GM23338 (cell line): ENCODE measurements at regions not wholly inside any gene's neighbourhood (a gene's known extent, or its start where the extent isn't known, plus 50 kb on each side); places are given as distances from the start of the nearest gene placed in this dataset.
"Not testable (repeated sequence)": the region's sequence is repeated elsewhere in the genome, so short reads cannot be mapped to it uniquely, and the experiment has no call there.

ENCODE experiments used
- ATAC-seq: fragments of 200-7000 bp; cut with Tn5 transposase; 3 replicates; pipeline ENCODE4 v1.9.1; 2020
- DNase-seq: peaks from one replicate; pipeline ENCODE4 v3.0.0-alpha.2; 2015; ENCODE audit warnings: low spot score
- H2AFZ ChIP-seq: fragments of 200-600 bp; sonication (generic); 2 replicates; pipeline ENCODE4 v1.8.0; 2016; ENCODE audit warnings: antibody characterized with exemption, mild to moderate bottlenecking, moderate library complexity
- H3F3A ChIP-seq: fragments of 200-600 bp; sonication (generic); replicated peaks from 2 replicates; pipeline ENCODE4 v1.8.0; 2017; ENCODE audit warnings: antibody characterized with exemption, mixed run types, low read depth
- H3K27ac ChIP-seq: fragments of 200-600 bp; sonication (generic); 2 replicates; pipeline ENCODE4 v1.6.1; 2016; ENCODE audit warnings: low read depth
- H3K27me3 ChIP-seq: fragments of 200-600 bp; sonication (generic); 2 replicates; pipeline ENCODE4 v1.8.0; 2016; ENCODE audit warnings: mild to moderate bottlenecking, mixed run types, moderate library complexity; ENCODE audit not compliant: insufficient read depth
- H3K36me3 ChIP-seq: fragments of 200-600 bp; sonication (generic); 2 replicates; pipeline ENCODE4 v1.8.0; 2016; ENCODE audit warnings: mild to moderate bottlenecking; ENCODE audit not compliant: insufficient read depth
- H3K4me1 ChIP-seq: fragments of 200-600 bp; sonication (generic); 2 replicates; pipeline ENCODE4 v1.8.0; 2016; ENCODE audit warnings: mild to moderate bottlenecking, moderate library complexity; ENCODE audit not compliant: insufficient read depth
- H3K4me2 ChIP-seq: fragments of 200-600 bp; sonication (generic); 2 replicates; pipeline ENCODE4 v1.7.1; 2017; ENCODE audit warnings: mixed run types
- H3K4me3 ChIP-seq: fragments of 200-600 bp; sonication (generic); 2 replicates; pipeline ENCODE4 v1.6.1; 2016; ENCODE audit warnings: mixed run types
- H3K79me2 ChIP-seq: fragments of 200-600 bp; sonication (generic); replicated peaks from 2 replicates; pipeline ENCODE4 v1.8.0; 2017; ENCODE audit warnings: mild to moderate bottlenecking; ENCODE audit not compliant: insufficient read depth
- H3K9me2 ChIP-seq: fragments of 200-600 bp; sonication (generic); 2 replicates; pipeline ENCODE4 v1.8.0; 2017; ENCODE audit not compliant: insufficient read depth
- H4K20me1 ChIP-seq: fragments of 200-600 bp; sonication (generic); replicated peaks from 2 replicates; pipeline ENCODE4 v1.8.0; 2017; ENCODE audit warnings: mild to moderate bottlenecking; ENCODE audit not compliant: insufficient read depth
- H3K27ac Mint-ChIP-seq: 2 replicates; pipeline ENCODE4 v1.8.0; 2020; ENCODE audit warnings: inconsistent platforms, mild to moderate bottlenecking, moderate library complexity, mixed read lengths
- H3K27me3 Mint-ChIP-seq: 3 replicates; pipeline ENCODE4 v1.8.0; 2022; ENCODE audit warnings: low read depth, mild to moderate bottlenecking, moderate library complexity, mixed read lengths, inconsistent platforms; ENCODE audit not compliant: insufficient read depth, poor library complexity
- H3K36me3 Mint-ChIP-seq: 3 replicates; pipeline ENCODE4 v1.8.0; 2021; ENCODE audit warnings: low read depth, mild to moderate bottlenecking, inconsistent platforms, moderate library complexity, mixed read lengths
- H3K4me1 Mint-ChIP-seq: 3 replicates; pipeline ENCODE4 v1.8.0; 2020; ENCODE audit warnings: mild to moderate bottlenecking, inconsistent platforms, mixed read lengths
- H3K4me3 Mint-ChIP-seq: 3 replicates; pipeline ENCODE4 v1.8.0; 2021; ENCODE audit warnings: moderate library complexity, mild to moderate bottlenecking, inconsistent platforms, mixed read lengths
- H3K9me3 Mint-ChIP-seq: 3 replicates; pipeline ENCODE4 v1.8.0; 2020; ENCODE audit warnings: moderate library complexity, mild to moderate bottlenecking, inconsistent platforms, mixed read lengths
- CTCF ChIP-seq, 2 experiments: fragments of 200-600 bp in 1 of 2; sonication (generic) in 1 of 2; conservative IDR thresholded peaks; 2 replicates each; pipeline versions ENCODE4 v1.5.1 to v1.6.1; 2016 to 2017; ENCODE audit warnings: antibody characterized with exemption in 2 of 2, low read depth in 2 of 2, mild to moderate bottlenecking in 2 of 2, moderate library complexity in 1 of 2
- EZH2 ChIP-seq: fragments of 200-600 bp; sonication (generic); IDR thresholded peaks from one replicate; pipeline ENCODE4 v1.8.0; 2017; ENCODE audit warnings: antibody characterized with exemption, mild to moderate bottlenecking, low read depth; ENCODE audit not compliant: unreplicated experiment
- EZH2phosphoT487 ChIP-seq: fragments of 200-600 bp; sonication (generic); IDR thresholded peaks from one replicate; pipeline ENCODE4 v1.8.1; 2018; ENCODE audit warnings: antibody characterized with exemption; ENCODE audit not compliant: unreplicated experiment
- POLR2AphosphoS5 ChIP-seq: IDR thresholded peaks from 2 replicates; pipeline ENCODE4 v1.6.1; 2016; ENCODE audit warnings: antibody characterized with exemption, low read depth
- REST ChIP-seq: IDR thresholded peaks from one replicate; pipeline ENCODE4 v1.6.1; 2018; ENCODE audit warnings: antibody characterized with exemption; ENCODE audit not compliant: unreplicated experiment
- STAT1 ChIP-seq: IDR thresholded peaks from one replicate; pipeline ENCODE4 v1.6.1; 2016; ENCODE audit warnings: antibody characterized with exemption; ENCODE audit not compliant: unreplicated experiment
- ZNF114 ChIP-seq: fragments of 250-450 bp; sonication (Bioruptor Pico); IDR thresholded peaks from 2 replicates; pipeline ENCODE4 v1.5.0; 2020; ENCODE audit warnings: mild to moderate bottlenecking, moderate library complexity
- ZNF331 ChIP-seq: fragments of 250-450 bp; sonication (Bioruptor Pico); IDR thresholded peaks from 2 replicates; pipeline ENCODE4 v1.5.0; 2020; ENCODE audit warnings: low read depth, mild to moderate bottlenecking, moderate library complexity

- not testable (repeated sequence) for H3K4me3 Mint-ChIP-seq, H4K20me1 ChIP-seq, H3K27me3 ChIP-seq, H3K36me3 ChIP-seq, H3K4me2 ChIP-seq, ATAC-seq, H3K27me3 Mint-ChIP-seq, H3K79me2 ChIP-seq, H2AFZ ChIP-seq, H3K36me3 Mint-ChIP-seq, H3K27ac Mint-ChIP-seq, H3K4me1 Mint-ChIP-seq, H3K4me3 ChIP-seq, H3K4me1 ChIP-seq, H3K27ac ChIP-seq, H3F3A ChIP-seq, H3K9me2 ChIP-seq
- peaks cover 12% of the 10 kb centered on the region for H3K9me3 Mint-ChIP-seq
- peak; percentile 29 for DNase-seq
- TF ChIP-seq CTCF (conservative IDR thresholded peaks at IDR 0.05; ENCODE audit: low read depth in 2 of 2) = peak; percentile 30 to 40; a peak in 3 of 4 replicates
These were observed 67.2 kb downstream of the ID4 start for GRCh38 chr6:19904408-19904807.

- H3K4me1 ChIP-seq = no peaks in the 10 kb centered on the region
- no peaks in the 10 kb centered on the region for H4K20me1 ChIP-seq
- no peak overlapping the region for H2AFZ ChIP-seq
- no peak overlapping the region for H3K4me3 ChIP-seq
- no peaks in the 10 kb centered on the region for H3K9me2 ChIP-seq
- H3K4me1 Mint-ChIP-seq = no peaks in the 10 kb centered on the region; the same call in 2 of the 3 replicates
- H3K27me3 Mint-ChIP-seq = no peaks in the 10 kb centered on the region
- H3K9me3 Mint-ChIP-seq = peaks cover 12% of the 10 kb centered on the region
- no peak overlapping the region for H3K4me2 ChIP-seq
- no peaks in the 10 kb centered on the region for H3K27me3 ChIP-seq
- no peaks in the 10 kb centered on the region for H3F3A ChIP-seq
- DNase-seq (no peak), ATAC-seq (no peak)
- no peaks in the 10 kb centered on the region for H3K36me3 Mint-ChIP-seq
- no peak overlapping the region for H3K4me3 Mint-ChIP-seq
- no peak overlapping the region for H3K27ac Mint-ChIP-seq
- H3K36me3 ChIP-seq = no peaks in the 10 kb centered on the region
- no peaks in the 10 kb centered on the region for H3K79me2 ChIP-seq
- H3K27ac ChIP-seq = no peak overlapping the region
- TF ChIP-seq EZH2phosphoT487 (no peak), POLR2AphosphoS5 (no peak), STAT1 (no peak), ZNF114 (no peak)
These were observed 68.4 kb downstream of the ID4 start for GRCh38 chr6:19905584-19905983.

GRCh38 chr6:19906171-19906570, 69.0 kb downstream of the ID4 start:
- Histone ChIP-seq H2AFZ (no peak overlapping the region), H3K27me3 (no peaks in the 10 kb centered on the region), H3F3A (no peaks in the 10 kb centered on the region), H3K27ac (no peak overlapping the region), H3K36me3 (no peaks in the 10 kb centered on the region), H3K9me2 (no peaks in the 10 kb centered on the region), H4K20me1 (no peaks in the 10 kb centered on the region), H3K4me1 (no peaks in the 10 kb centered on the region), H3K4me2 (no peak overlapping the region), H3K4me3 (no peak overlapping the region), H3K79me2 (no peaks in the 10 kb centered on the region)
- Mint-ChIP-seq H3K4me3 (no peak overlapping the region), H3K27me3 (no peaks in the 10 kb centered on the region), H3K4me1 (no peaks in the 10 kb centered on the region; the same call in 2 of the 3 replicates), H3K36me3 (no peaks in the 10 kb centered on the region), H3K9me3 (peaks cover 12% of the 10 kb centered on the region), H3K27ac (no peak overlapping the region)
- DNase-seq (no peak), ATAC-seq (no peak)
- no peak for TF ChIP-seq ZNF114
- TF ChIP-seq STAT1 = no peak
- no peak for TF ChIP-seq ZNF331 (CRISPR knock-in tag)
- no peak for TF ChIP-seq CTCF (conservative IDR thresholded peaks at IDR 0.05; ENCODE audit: low read depth in 2 of 2)
- TF ChIP-seq REST = no peak
- TF ChIP-seq EZH2 = no peak
